GM21786 (cell line): ENCODE measurements at regions not wholly inside any gene's neighbourhood (a gene's known extent, or its start where the extent isn't known, plus 50 kb on each side); places are given as distances from the start of the nearest gene placed in this dataset.
"Not testable (repeated sequence)": the region's sequence is repeated elsewhere in the genome, so short reads cannot be mapped to it uniquely, and the experiment has no call there.

ENCODE experiments used
- ATAC-seq: cut with Tn5 transposase; IDR thresholded peaks from one replicate; pipeline ENCODE4 v1.9.1; 2021; ENCODE audit not compliant: unreplicated experiment

DNA sequence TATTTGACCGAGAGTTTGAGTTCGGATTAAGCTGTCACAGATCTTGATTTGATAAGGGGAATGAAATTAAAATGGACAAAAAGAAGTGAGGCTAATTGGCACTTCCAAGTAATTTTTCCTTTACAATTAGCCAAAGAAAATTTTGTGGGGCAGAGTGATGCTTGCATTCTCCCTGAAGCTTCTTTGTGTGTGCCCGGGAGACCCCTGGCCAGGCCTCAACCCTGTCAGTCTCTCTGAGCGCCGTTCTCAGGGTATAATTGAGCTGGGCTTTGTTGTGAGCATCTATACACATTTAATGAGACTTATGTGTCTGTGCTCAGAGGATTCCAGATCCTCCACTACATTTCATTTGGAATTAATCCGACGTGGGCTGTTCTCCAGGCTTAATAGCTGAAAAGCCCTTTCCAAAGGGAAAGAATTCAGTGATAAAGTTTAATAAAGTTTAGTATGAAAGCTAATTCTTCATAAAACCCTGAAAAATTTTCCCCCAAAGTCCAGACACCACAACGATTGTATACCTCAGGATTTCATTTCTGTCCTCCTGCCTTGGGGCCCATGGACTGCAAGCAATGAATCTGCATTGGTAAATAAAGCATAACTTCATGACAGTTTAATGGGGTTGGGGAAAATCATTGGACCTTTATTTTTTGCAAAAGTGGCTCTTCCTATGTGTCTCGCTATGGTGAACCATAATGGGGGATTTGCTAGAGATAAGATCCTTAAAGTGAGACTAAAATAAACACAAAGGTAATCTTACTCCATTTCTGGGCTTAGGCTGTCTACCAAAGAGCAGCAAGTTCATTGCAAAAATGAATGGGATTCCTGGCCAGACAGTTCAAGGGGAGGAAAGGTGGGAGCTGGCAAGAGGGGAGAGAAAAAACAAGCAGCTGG lies 292.6 kb downstream of the C12orf75 start:
- ATAC-seq: no peak

DNA sequence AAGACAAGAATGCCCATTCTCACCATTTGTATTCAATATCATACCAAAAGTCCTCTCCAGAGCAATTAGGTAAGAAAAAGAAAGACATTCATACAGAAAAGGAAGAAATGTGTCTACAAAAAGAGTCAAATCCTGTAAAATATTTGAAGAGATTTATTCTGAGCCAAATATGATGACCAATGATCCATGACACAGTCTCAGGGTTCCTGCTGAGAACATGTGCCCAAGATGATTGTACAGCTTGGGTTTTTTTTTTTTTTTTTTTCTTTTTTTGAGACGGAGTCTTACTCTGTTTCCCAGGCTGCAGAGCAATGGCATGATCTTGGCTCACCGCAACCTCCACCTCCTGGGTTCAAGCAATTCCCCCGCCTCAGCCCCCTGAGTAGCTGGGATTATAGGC lies 296.2 kb downstream of the C12orf75 start:
- ATAC-seq: no peak

DNA sequence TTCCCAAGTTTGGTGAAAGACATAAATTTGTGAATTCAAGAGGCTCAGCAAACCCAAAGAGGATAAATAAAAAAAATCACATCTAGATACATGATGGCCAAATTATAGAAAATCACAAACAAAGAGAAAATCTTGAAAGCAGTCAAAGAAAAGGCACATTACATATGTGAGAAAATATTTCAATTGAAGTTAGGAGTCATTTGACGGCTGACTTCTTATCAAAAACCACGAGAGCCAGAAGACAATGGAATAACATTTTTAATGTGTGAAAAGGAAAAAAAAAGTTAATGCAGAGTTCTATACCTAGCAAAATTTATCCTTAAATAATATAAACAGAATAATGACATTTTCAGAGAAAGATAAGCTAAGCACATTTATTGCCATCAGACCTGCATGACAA lies 307.0 kb downstream of the C12orf75 start:
- ATAC-seq: no peak

DNA sequence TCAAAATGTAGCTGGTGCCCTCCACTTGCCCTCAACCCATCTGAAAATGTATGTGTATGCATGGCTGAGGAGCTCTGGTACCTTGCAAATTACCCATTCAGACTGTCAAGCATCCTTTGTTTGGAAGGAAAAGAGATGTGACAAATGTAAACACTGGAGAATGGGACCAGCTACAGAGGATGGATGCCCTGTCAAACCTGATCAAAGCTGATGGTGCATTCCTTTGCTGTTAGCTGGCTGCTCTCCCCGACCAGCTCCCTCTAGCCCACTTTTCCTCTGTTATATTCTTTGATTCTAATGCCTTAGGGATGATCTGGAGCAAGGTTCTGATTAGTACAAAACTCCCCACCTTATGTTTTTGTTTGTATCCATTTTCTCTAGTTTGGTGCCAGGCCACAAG lies 310.3 kb downstream of the C12orf75 start:
- no peak for ATAC-seq

DNA sequence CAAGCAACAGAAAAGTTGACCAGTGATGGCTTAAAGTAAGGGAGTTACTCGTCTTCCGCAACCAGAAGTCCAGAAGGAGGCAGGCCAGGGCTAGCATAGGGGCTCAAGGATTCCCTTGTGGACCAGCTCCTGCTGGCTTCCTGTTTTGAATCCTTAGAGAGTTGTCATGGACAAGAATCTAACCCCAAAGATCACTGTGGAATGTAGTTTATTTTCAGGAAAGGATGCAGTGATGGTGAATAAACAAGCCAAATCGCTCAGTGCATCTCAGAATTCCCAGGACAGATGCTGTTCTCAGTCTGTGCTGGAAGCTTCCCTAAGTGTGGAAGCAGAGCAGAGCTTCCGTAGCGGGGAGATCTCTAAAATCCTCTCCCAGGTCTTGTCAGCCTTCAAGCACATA lies 311.3 kb downstream of the C12orf75 start:
- no peak for ATAC-seq

DNA sequence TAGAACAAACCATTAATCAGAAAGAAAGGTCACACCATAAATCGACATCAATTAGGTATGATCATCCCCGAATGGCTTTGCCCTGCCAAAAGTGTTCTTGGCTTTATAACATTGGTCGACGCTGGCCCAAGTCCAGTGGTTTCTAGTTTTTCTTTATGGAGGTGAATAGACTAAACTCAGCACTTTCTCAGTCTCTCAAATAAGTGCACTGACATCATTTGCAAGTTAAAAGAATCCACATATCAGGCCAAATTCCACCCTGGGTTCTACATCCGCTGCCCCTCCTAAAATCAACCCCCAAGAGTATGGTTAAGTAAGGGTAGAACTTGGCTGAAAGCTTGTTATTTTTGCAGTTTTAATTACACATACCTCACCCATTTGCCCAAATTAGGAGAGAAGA lies 314.3 kb downstream of the C12orf75 start:
- ATAC-seq: no peak

DNA sequence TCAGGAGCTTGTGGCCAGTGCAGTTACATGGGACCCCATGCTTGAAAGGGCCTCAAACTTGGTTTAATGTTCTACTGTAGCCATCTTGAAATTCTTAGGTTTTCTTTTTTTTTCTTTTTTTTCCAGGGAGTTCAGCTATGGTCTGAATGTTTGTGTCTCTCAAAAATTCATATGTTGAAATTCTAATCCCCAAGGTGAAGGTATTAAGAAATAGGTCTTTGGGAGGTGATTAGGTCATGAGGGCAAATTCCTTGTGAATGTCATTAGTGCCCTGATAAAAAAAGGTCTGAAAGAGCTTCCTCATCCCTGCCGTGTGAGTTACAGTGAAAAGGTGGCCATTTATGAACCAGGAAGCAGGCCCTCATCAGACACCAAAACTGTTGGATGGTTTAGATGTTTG lies 324.1 kb downstream of the C12orf75 start:
- ATAC-seq: no peak

DNA sequence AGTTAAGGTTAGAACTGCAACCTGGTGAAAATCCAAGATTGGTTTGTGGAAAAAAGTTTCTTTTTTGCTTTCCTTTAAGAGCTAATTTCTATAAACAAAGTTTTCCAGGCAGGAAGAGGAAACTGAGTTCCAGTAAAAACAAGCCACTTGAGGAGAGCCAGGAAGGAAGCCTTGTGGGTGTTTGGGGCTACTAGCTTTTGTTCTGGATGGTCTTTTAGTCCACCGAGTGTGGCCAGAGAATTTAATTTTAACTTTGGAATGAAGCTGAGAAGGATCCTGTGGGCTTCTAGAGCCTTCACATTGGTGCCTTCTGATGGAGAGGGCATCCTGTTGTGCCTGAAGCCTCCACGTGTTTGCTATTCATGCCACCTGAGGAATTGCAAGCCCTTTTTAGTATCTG lies 327.9 kb downstream of the C12orf75 start:
- no peak for ATAC-seq

DNA sequence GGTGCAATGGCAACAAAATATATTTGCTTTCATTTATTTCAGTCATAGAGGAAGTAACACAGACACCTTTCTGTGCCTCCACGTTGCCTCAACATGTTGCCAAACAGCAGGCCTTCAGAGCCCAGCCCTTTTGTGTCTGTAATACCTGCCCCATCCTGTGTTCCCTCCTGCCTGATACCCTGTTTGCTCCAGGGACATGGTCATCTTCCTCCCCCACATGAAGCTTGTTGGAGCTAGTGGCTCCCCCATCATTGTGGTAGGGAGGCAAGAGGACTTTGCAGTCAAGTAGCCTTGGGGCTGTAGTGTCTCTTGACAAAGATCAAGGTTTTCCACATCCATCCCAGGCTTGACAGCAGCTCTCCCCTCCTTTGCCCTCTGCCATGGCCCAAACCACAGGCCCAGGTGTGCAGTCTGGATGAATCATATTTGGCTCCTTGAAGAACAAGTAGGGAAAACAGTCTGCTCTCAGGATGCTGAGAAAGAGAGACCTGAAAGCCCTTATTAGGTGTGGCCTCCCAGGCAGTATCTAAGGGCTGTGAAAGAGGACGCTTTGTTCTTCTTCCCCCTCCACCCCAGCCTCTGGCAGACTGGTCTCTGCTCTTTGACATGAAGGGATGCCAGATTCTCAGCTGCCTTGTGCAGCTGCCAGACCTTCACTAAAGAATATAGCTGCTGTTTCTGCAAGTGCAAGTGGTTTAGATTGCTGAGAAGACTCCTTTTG lies 329.0 kb downstream of the C12orf75 start:
- no peak for ATAC-seq

DNA sequence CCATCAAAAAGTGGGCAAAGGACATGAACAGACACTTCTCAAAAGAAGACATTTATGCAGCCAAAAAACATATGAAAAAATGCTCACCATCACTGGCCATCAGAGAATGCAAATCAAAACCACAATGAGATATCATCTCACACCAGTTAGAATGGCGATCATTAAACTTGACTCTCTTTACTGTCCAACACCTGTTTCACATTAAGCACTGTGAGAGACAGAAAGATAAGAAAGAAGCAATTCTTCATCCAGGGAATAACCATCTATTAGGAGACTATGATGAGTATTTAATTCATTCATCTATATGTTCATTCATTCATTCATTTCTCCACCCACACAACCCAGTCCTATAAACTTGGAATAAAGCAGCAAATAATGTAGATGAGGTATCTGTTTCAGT lies 334.3 kb downstream of the C12orf75 start:
- not testable (repeated sequence) for ATAC-seq

DNA sequence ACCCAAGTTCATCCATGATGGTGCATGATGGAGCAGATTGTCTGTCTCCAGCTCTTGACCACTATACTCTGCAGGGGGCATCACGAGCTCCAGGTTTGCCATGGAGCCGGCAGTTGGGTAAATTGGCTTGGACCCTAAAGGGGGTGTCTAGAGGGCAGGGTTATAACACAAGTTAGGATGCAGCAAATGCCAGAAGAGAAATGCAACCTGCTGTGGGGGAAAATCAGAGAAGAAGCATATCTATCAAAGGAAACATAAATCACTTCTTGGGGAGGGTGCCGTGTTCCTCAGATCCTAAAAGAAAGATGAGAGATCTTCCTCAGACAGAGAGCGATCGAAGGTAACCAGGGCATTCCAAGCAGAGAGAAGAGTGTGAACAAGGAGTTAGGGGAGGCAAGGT lies 334.9 kb downstream of the C12orf75 start:
- no peak for ATAC-seq

DNA sequence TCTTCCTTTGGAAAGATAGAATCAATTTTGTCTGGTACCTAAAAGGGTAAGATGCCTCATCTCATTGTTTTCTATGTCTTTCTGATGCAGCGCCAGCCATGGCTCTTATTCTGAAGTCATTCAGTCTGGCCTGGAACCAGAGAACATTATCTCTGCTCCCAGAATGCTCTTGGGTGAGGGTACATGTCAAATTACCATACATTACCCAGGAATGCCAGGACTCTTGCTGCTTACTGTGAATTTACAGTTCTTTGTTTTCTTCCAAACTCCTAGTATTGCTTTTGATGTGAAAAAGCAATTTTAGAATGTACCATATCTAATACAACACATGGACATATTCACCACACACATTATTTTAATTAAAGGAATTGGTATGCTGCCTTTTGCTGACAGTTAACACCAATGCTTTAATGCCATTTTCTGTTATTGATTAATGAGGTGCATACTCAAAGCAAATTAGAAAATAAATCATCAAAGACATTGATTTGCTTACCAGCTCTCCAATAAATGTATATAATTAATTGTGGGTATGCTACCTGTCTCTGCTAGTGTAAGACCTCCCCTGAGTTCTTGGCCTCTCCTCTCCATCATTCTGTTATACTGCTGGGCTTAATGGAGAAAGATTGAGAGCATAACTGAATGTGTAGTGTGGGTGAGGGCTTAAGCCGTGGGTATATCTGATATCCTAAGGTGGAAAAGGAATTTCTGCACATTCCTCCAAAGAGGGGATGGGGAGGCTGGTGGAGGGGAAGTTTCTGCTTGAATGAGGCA lies 337.7 kb downstream of the C12orf75 start:
- no peak for ATAC-seq

DNA sequence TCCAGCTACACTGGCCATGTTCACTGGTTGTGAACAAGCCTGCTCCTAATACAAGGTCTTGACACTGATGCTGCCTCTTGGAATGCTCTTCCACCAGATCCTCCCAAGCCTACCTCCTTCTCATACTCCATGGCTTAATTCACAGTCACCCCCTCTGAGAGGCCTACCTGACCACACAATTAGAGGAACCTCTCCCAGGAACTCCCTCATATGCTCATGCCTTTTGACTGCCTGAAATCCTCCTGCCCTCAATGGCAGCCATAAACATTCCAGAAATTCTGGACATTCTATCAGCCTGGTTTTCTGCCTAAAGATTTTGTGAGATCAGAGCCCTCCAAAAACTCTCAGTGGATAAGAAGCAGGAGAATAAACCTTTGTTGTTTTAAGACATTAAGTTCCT lies 340.2 kb downstream of the C12orf75 start:
- no peak for ATAC-seq

DNA sequence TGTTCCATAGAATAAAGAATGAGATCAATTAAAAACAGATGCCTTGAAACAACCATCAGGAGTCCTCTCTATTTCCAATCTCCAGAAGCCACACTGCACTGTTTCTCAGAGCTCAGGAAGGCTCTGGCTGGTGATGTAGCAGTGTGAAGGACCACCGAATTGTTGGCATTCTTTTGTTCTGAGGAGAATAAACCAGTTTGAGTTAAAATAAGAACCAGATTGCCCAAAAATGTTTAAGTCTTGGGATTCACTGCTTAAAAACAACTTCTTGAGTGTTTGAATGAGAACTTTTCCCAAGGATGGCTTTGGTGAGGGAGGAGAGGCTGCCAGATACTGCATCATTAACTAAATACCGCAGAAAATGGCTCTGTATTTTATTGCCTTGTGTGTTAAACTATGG lies 341.2 kb downstream of the C12orf75 start:
- ATAC-seq: no peak

DNA sequence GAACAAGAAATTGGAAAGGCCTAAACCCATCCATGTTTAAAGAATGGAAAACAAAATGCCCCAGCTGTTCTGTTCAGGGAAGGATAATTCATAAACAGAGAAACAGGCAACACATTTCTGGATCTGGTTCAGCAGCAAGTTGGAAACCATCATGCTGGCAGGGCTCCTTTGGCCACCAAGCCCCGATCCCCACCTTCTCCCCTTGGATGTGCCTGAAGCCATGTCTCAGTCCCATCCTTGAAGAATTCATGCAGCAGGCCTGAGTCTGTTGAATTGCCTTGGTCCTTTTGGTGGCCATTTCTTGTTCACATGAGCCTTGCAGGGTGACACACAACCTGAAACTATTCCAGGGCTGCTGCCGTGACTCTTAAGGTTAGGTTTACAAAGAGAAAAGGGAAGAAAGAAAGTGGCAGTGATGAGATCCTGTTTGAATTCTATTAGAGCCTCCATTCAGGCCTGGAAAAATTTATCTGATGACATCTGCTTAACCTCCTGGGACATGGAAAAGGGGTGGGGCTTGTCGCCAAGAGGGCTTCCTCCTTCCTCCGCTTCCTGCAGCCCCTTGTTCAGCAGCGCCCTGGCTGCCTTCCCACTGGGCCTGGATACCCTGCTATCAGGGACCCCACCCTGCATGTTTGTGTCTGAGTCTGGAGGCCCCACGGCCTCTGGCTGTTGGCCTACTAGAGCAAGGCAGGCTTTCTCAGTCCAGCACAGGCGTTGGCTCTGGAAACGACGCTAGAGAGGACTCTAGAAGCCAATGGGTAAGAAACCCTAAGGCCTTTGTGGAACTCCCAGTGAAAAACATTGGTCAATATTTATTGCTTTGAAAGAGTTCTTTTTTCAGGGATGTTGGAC lies 341.9 kb downstream of the C12orf75 start:
- ATAC-seq: no peak

DNA sequence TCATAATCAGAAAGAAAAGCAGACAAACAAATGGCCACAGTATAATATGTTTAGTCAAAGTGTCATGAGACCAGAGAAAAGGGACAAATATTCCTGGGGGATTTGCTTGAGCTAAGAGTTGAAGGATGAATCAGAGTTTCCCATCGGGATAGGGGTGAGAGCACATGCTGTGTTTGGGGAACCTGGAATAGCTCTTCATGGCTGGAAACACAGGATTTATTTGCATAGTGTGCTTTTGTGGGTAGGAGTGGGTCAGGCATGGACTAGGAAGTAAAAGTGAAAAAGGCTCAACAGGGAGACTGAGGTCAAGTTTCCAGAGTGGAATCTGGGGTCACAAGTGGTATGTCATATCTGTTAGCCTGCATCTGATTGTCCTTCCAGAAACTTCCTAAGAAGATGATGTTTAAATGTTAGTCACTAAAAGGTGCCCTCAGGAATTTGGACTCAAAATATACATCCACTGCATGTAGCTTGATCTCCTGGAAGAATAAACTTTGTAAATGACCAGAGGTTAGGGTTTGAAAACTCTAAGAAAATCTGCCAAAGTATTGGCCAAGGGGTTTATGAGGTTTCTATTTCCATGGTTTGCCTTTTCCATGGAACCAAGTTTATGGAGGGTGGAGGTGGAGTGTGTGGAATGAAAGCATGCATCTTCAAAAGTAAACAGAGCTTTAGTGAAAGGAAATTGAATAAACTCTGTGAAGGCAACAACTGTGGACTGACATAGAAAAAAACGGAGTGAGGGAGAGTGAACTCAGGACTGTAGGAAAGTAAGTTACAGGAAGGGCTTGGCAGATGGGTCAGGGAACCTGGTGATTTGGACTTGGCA lies 344.6 kb downstream of the C12orf75 start:
- no peak for ATAC-seq

DNA sequence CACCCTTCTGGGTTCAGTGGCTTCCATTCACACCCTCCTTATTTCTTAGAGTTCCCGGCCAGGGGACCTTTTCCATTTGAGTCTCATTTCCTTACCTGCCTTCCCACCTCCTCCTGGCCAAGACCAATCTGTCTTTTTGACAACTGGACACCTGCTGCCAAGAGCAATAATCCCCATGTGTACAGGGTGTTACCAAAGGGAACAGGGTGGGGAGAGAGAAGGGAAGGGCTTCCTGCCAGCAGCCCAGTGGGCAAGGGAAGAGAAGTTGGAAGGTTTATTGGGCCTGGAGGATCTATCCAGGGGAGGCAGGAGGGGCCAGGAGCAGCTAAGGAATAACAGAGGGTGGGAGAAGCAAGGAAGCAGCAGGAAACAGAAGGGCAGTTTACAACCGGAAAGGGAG lies 346.2 kb downstream of the C12orf75 start:
- no peak for ATAC-seq

DNA sequence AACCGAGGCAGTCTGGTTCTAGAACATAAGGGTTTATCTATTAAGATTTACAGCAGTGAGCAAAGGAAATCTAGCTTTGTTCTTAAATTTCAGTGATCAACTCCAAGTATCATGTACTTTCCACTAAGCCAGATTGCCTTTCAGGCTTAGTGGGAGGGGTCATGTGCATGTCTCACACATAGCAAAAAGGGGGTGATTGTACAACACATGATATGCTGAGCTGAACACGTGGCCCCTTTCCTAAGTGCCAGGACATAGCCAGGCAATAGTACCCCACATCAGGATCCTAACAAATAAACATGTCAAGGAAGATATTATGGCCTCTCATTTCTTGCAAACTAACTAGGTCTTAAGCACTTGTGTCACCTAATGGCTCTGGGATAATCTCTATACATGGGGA lies 347.2 kb downstream of the C12orf75 start:
- ATAC-seq: no peak

DNA sequence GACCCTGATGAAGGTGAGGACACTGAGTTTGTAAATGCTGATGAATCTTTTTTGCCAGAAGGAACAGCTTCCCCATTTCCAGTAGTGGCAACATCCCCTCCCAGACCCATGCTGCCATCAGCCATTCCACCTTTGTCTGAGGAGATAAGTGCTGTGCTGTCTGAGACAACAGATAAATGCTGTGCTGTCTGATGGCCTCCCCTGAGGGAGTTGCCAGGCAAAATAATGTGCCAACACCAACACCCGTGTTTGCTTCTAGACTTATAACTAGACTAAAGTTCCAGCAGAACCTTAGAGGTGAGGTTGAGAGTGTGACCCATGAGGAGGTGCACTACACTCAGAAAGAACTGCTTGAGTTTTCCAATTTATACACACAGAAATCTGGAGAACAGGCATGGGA lies 349.5 kb downstream of the C12orf75 start:
- ATAC-seq: no peak

DNA sequence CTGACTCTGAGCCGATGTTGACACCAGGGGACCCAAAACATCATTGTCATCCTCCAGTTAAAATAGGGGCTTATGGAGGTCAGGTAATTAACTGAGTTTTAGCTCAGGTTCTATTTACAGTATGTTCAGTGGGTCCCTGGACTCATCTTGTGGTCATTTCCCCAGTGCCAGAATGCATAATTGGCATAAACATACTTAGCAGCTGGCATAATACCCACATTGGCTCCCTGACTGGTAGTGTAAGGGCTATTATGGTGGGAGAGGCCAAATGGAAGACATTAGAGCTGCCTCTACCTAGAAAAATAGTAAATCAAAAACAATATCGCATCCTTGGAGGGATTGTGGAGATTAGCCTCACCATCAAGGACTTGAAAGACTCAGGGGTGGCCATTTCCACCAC lies 350.9 kb downstream of the C12orf75 start:
- no peak for ATAC-seq
